AG04449 (cell line): ENCODE measurements at regions not wholly inside any gene's neighbourhood (a gene's known extent, or its start where the extent isn't known, plus 50 kb on each side); places are given as distances from the start of the nearest gene placed in this dataset.
"Not testable (repeated sequence)": the region's sequence is repeated elsewhere in the genome, so short reads cannot be mapped to it uniquely, and the experiment has no call there.

ENCODE experiments used
- CTCF ChIA-PET: fragments of 350-600 bp; formaldehyde crosslinking; extraction: SDS; loops from one replicate; lab custom pipeline; 2021; ENCODE audit warnings: antibody characterized with exemption; lab: Yijun Ruan, JAX
- POLR2A ChIA-PET: fragments of 400-600, 350-600 bp; formaldehyde crosslinking; extraction: SDS; loops from one replicate; lab custom pipeline; 2020; ENCODE audit warnings: antibody characterized with exemption, inconsistent platforms; lab: Yijun Ruan, JAX
- DNase-seq: peaks from one replicate; pipeline ENCODE4 v3.0.0-alpha.2; 2010; ENCODE audit warnings: low read depth, low spot score
- H3K4me3 ChIP-seq: 2 replicates; pipeline ENCODE4 v1.5.1; 2011; ENCODE audit warnings: low read depth, mild to moderate bottlenecking, control low read depth, low read length
- CTCF ChIP-seq: IDR thresholded peaks from one replicate; pipeline ENCODE4 v1.5.1; 2011; ENCODE audit warnings: mild to moderate bottlenecking, moderate library complexity, low read length, control low read depth, inconsistent platforms; ENCODE audit not compliant: insufficient read depth; ENCODE audit errors: missing control alignments

- H3K4me3 ChIP-seq, result no peak overlapping the region
- ChIA-PET POLR2A (no interaction called here), CTCF (no interaction called here)
- no peak for DNase-seq
- no peak for TF ChIP-seq CTCF
Observed at GRCh38 chr12:17286874-17287273, 680.9 kb upstream of the LMO3 start.

GRCh38 chr12:17284873-17285272 lies 678.9 kb upstream of the LMO3 start:
- ChIA-PET POLR2A (no interaction called here), CTCF (no interaction called here)
- DNase-seq, result no peak
- TF ChIP-seq CTCF, result no peak
- no peak overlapping the region for H3K4me3 ChIP-seq

- no peak for TF ChIP-seq CTCF
- no peak overlapping the region for H3K4me3 ChIP-seq
- no peak for DNase-seq
- ChIA-PET POLR2A (no interaction called here), CTCF (no interaction called here)
Observed at GRCh38 chr12:17283563-17283962, 677.6 kb upstream of the LMO3 start.

- CTCF ChIA-PET, POLR2A ChIA-PET, DNase-seq, H3K4me3 ChIP-seq: not testable (repeated sequence)
Observed at GRCh38 chr12:17282169-17282568, 676.2 kb upstream of the LMO3 start.

- CTCF ChIA-PET, result no interaction called here
- TF ChIP-seq CTCF, result no peak
- DNase-seq, result no peak
Observed at GRCh38 chr12:17278946-17279345, 673.0 kb upstream of the LMO3 start.

GRCh38 chr12:17276196-17276595 lies 670.2 kb upstream of the LMO3 start:
- no peak overlapping the region for H3K4me3 ChIP-seq
- no peak for DNase-seq
- no peak for TF ChIP-seq CTCF
- ChIA-PET CTCF (no interaction called here), POLR2A (no interaction called here)

More at GRCh38 chr12:17278946-17279345, 673.0 kb upstream of the LMO3 start:
- no peak overlapping the region for H3K4me3 ChIP-seq
- POLR2A ChIA-PET, result no interaction called here

- CTCF ChIA-PET, result no interaction called here
- H3K4me3 ChIP-seq, result no peak overlapping the region
- no peak for DNase-seq
- TF ChIP-seq CTCF, result no peak
- POLR2A ChIA-PET, result no interaction called here
Observed at GRCh38 chr12:17266856-17267255, 660.9 kb upstream of the LMO3 start.
